ENCODE measurements at regions not wholly inside any gene's neighbourhood (a gene's known extent, or its start where the extent isn't known, plus 50 kb on each side); places are given as distances from the start of the nearest gene placed in this dataset.

GRCh38 chr2:236342507-236342906 is 78.3 kb upstream of the ASB18 start:
- no peak overlapping the region for H3K9ac ChIP-seq (ENCODE audit: low read length)
- H4K20me1 ChIP-seq (ENCODE audit: low read length) = no peaks in the 10 kb centered on the region
- no peaks in the 10 kb centered on the region for H3K9me2 ChIP-seq (replicated peaks; ENCODE audit: low read length)
- ChIA-PET POLR2A (ENCODE audit: unreplicated experiment) (no interaction called here), CTCF (interaction anchor here (0.6 kb wide), 1 partner anchor 12 kb away, joined by 3 read pairs; no protein-coding TSS in a partner anchor)
- TF ChIP-seq EZH2 (IDR thresholded peaks at IDR 0.05; ENCODE audit: low read length, unreplicated experiment) (no peak), EZH2phosphoT487 (IDR thresholded peaks at IDR 0.05; ENCODE audit: borderline replicate concordance, low read length) (no peak), CTCF (conservative IDR thresholded peaks at IDR 0.05; ENCODE audit: low read depth, low read length) (no peak)
- no peak overlapping the region for H3K27ac ChIP-seq (ENCODE audit: low read length)
- no peaks in the 10 kb centered on the region for H3K4me1 ChIP-seq (ENCODE audit: insufficient read depth, low read length)
- H2AFZ ChIP-seq (ENCODE audit: low read length) = no peak overlapping the region
- no peaks in the 10 kb centered on the region for H3K27me3 ChIP-seq (ENCODE audit: low read length)
- ATAC-seq (no peak), DNase-seq (no peak)
- H3K4me2 ChIP-seq (ENCODE audit: low read length) = no peak overlapping the region
- H3K79me2 ChIP-seq (ENCODE audit: low read length) = no peaks in the 10 kb centered on the region
- no peaks in the 10 kb centered on the region for H3K36me3 ChIP-seq (ENCODE audit: low read depth, low read length)
- no peaks in the 10 kb centered on the region for H3K9me3 ChIP-seq (ENCODE audit: low read length)
- no peaks in the 10 kb centered on the region for H3F3A ChIP-seq (ENCODE audit: low read length, unreplicated experiment)
- intact Hi-C loops (cut with micrococcal nuclease) = loop anchor here (2.0 kb wide), 1 partner anchor 718 kb away; no protein-coding TSS in a partner anchor
- no peak overlapping the region for H3K4me3 ChIP-seq (ENCODE audit: low read length)
- BruUV-seq (replicated peaks) = no TSS peak

DNA sequence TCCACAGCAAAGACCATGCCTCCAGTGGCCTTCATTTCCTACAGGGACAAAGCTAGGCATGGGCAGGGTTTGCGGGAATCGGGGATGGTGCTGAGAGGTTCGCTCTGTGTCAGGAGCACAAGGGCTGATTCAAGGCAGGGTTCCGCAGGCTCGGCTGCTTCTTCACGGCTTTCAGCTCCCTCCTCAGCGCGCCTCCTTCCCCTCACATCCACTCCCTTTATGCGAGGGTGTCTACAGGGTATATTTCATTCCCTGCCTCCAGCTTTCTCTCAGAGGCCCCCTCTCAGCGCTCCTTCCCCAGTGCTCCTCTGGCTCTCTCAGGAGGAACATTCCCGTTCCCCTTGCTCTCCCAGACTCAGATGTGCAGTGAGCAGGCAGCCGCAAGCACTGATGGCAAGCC is 78.7 kb upstream of the ASB18 start:
- Histone ChIP-seq H3K9ac (ENCODE audit: low read length) (no peak overlapping the region), H2AFZ (ENCODE audit: low read length) (peak overlapping the region; percentile 62; the same call in 1 of the 2 replicates), H3K9me3 (ENCODE audit: low read length) (no peaks in the 10 kb centered on the region), H3K9me2 (replicated peaks; ENCODE audit: low read length) (no peaks in the 10 kb centered on the region), H3K27ac (ENCODE audit: low read length) (no peak overlapping the region), H3F3A (ENCODE audit: low read length, unreplicated experiment) (no peaks in the 10 kb centered on the region), H3K36me3 (ENCODE audit: low read depth, low read length) (no peaks in the 10 kb centered on the region), H3K4me3 (ENCODE audit: low read length) (no peak overlapping the region), H3K4me2 (ENCODE audit: low read length) (no peak overlapping the region), H3K79me2 (ENCODE audit: low read length) (no peaks in the 10 kb centered on the region), H4K20me1 (ENCODE audit: low read length) (no peaks in the 10 kb centered on the region), H3K4me1 (ENCODE audit: insufficient read depth, low read length) (no peaks in the 10 kb centered on the region), H3K27me3 (ENCODE audit: low read length) (no peaks in the 10 kb centered on the region)
- ChIA-PET CTCF (interaction anchor here (0.6 to 0.7 kb wide), 2 partner anchors 11 to 719 kb away, joined by 3 read pairs; no protein-coding TSS in a partner anchor), POLR2A (ENCODE audit: unreplicated experiment) (no interaction called here)
- BruUV-seq (replicated peaks) = no TSS peak
- ATAC-seq = no peak
- intact Hi-C loops (cut with micrococcal nuclease) = loop anchor here (2.0 kb wide), 1 partner anchor 718 kb away; no protein-coding TSS in a partner anchor
- DNase-seq = no peak
- no peak for TF ChIP-seq EZH2 (IDR thresholded peaks at IDR 0.05; ENCODE audit: low read length, unreplicated experiment)
- no peak for TF ChIP-seq EZH2phosphoT487 (IDR thresholded peaks at IDR 0.05; ENCODE audit: borderline replicate concordance, low read length)

- no peak for TF ChIP-seq EZH2 (IDR thresholded peaks at IDR 0.05; ENCODE audit: low read length, unreplicated experiment)
- TF ChIP-seq CTCF (conservative IDR thresholded peaks at IDR 0.05; ENCODE audit: low read depth, low read length) = peak; percentile 81
- no peak overlapping the region for H3K4me2 ChIP-seq (ENCODE audit: low read length)
- no peaks in the 10 kb centered on the region for H3K4me1 ChIP-seq (ENCODE audit: insufficient read depth, low read length)
- ChIA-PET CTCF (interaction anchor here (0.7 kb wide), 1 partner anchor 718 kb away, joined by 3 read pairs; no protein-coding TSS in a partner anchor), POLR2A (ENCODE audit: unreplicated experiment) (no interaction called here)
- DNase-seq (peak; percentile 79), ATAC-seq (peak; percentile 55)
- H3K36me3 ChIP-seq (ENCODE audit: low read depth, low read length) = no peaks in the 10 kb centered on the region
- no peaks in the 10 kb centered on the region for H3K9me2 ChIP-seq (replicated peaks; ENCODE audit: low read length)
- no peak overlapping the region for H3K4me3 ChIP-seq (ENCODE audit: low read length)
- H3K9me3 ChIP-seq (ENCODE audit: low read length) = no peaks in the 10 kb centered on the region
- no peaks in the 10 kb centered on the region for H3F3A ChIP-seq (ENCODE audit: low read length, unreplicated experiment)
- no peaks in the 10 kb centered on the region for H3K79me2 ChIP-seq (ENCODE audit: low read length)
- H3K27ac ChIP-seq (ENCODE audit: low read length) = no peak overlapping the region
- peak overlapping the region; percentile 62 for H2AFZ ChIP-seq (ENCODE audit: low read length)
- no peaks in the 10 kb centered on the region for H4K20me1 ChIP-seq (ENCODE audit: low read length)
- no peak overlapping the region for H3K9ac ChIP-seq (ENCODE audit: low read length)
- H3K27me3 ChIP-seq (ENCODE audit: low read length) = no peaks in the 10 kb centered on the region
- intact Hi-C loops (cut with micrococcal nuclease) = loop anchor here (2.0 kb wide), 1 partner anchor 717 kb away; no protein-coding TSS in a partner anchor
- no TSS peak for BruUV-seq (replicated peaks)
Measured at GRCh38 chr2:236343400-236344161, 79.4 kb upstream of the ASB18 start.

Data from PC-3 (cell line).